ENCODE measurements at regions not wholly inside any gene's neighbourhood (a gene's known extent, or its start where the extent isn't known, plus 50 kb on each side); places are given as distances from the start of the nearest gene placed in this dataset.

DNA sequence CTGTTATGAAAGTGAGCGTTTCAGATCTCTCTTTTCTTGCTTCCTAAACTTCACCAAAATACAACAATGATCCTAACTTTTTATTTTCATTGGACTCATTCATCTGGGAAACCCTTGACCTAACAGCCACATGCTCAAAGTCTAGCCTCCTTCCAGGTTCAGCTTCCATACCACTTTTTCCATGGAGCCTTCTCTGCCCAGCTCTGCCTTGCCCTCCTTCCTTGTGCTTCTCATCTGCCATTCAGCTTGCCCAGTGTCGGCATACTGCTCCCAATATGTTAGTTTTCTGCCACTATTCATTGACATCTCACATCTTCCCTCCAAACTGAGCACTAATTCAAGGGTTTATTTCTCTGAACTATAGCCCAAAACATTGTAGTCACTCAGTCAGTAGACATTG, 214.7 kb downstream of the RAD51AP2 start:
- Histone ChIP-seq H3K9me3 (ENCODE audit: control insufficient read depth in 1 of 2, insufficient read depth in 1 of 2, low read depth in 1 of 2, low read length in 2 of 2) (no peaks in the 10 kb centered on the region), H3K4me3 (replicated peaks in 1 of 2; ENCODE audit: low read depth in 1 of 2, low read length in 2 of 2) (no peak overlapping the region), H3K4me1 (ENCODE audit: control insufficient read depth in 1 of 2, insufficient read depth in 2 of 2, low read length in 2 of 2) (peaks cover 0 to 13% of the 10 kb centered on the region in 2 experiments; a peak in 1 of 4 replicates), H3K4me2 (ENCODE audit: low read length) (peak overlapping the region; percentile 40), H3K9me2 (ENCODE audit: insufficient read depth) (no peaks in the 10 kb centered on the region), H3K36me3 (ENCODE audit: control insufficient read depth in 1 of 2, insufficient read depth in 2 of 2, low read length in 2 of 2) (no peaks in the 10 kb centered on the region), H4K20me1 (ENCODE audit: insufficient read depth) (no peaks in the 10 kb centered on the region), H3K27me3 (ENCODE audit: insufficient read depth, low read length) (no peaks in the 10 kb centered on the region; the same call in 1 of the 2 replicates), H3K79me2 (ENCODE audit: insufficient read depth, low read length) (no peaks in the 10 kb centered on the region), H3K27ac (ENCODE audit: low read depth, low read length) (no peak overlapping the region), H2AFZ (ENCODE audit: low read depth, low read length, poor library complexity, severe bottlenecking) (peak overlapping the region; percentile 36), H3K9ac (ENCODE audit: low read length) (no peak overlapping the region)
- RAD21 ChIA-PET (ENCODE audit: low non-redundant PET in 1 of 2, low total read pairs in 2 of 2, uncharacterized antibody in 2 of 2, unreplicated experiment in 2 of 2) = no interaction called here
- BruUV-seq (replicated peaks) = no TSS peak
- intact Hi-C loops (cut with micrococcal nuclease) = no loop called here
- POLR2A ChIA-PET = no interaction called here
- TF ChIP-seq EGR1 (IDR thresholded peaks at IDR 0.05; ENCODE audit: low read depth) (no peak), CEBPB (IDR thresholded peaks at IDR 0.05; ENCODE audit: low read depth) (no peak)
- TF ChIP-seq, protein P1, sequence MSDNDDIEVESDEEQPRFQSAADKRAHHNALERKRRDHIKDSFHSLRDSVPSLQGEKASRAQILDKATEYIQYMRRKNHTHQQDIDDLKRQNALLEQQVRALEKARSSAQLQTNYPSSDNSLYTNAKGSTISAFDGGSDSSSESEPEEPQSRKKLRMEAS (IDR thresholded peaks at IDR 0.05) = peak; percentile 33; the same call in 1 of the 2 replicates
- ATAC-seq = no peak
- CTCF ChIA-PET = no interaction called here
- DNase-seq (ENCODE audit: low read depth, low spot score) = no peak

DNA sequence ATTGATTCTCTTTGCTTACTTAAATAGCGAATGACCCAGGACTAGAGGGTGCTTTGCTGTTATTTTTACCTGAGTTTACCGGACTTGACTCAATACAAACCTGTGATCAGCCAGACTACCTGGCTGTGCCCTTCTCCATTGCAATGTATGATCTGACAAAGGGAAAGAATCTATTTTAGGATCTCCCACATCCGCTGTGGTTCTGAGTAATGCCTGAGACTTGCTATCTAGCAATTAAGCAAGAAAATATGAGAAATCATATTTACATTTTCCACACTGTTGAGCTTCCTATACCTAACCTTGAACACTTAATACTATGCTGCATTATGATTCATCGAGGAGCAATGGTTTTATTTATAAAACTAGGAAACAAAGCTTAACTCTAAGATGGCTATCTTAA, 215.2 kb downstream of the RAD51AP2 start:
- Histone ChIP-seq H3K9me3 (ENCODE audit: control insufficient read depth in 1 of 2, insufficient read depth in 1 of 2, low read depth in 1 of 2, low read length in 2 of 2) (no peaks in the 10 kb centered on the region), H3K4me2 (ENCODE audit: low read length) (peak overlapping the region; percentile 40), H3K27ac (ENCODE audit: low read depth, low read length) (no peak overlapping the region), H3K27me3 (ENCODE audit: insufficient read depth, low read length) (no peaks in the 10 kb centered on the region; the same call in 1 of the 2 replicates), H4K20me1 (ENCODE audit: insufficient read depth) (no peaks in the 10 kb centered on the region), H3K9me2 (ENCODE audit: insufficient read depth) (no peaks in the 10 kb centered on the region), H3K36me3 (ENCODE audit: control insufficient read depth in 1 of 2, insufficient read depth in 2 of 2, low read length in 2 of 2) (no peaks in the 10 kb centered on the region), H3K79me2 (ENCODE audit: insufficient read depth, low read length) (no peaks in the 10 kb centered on the region), H3K4me1 (ENCODE audit: control insufficient read depth in 1 of 2, insufficient read depth in 2 of 2, low read length in 2 of 2) (peaks cover 0 to 13% of the 10 kb centered on the region in 2 experiments; a peak in 1 of 4 replicates), H3K9ac (ENCODE audit: low read length) (no peak overlapping the region), H2AFZ (ENCODE audit: low read depth, low read length, poor library complexity, severe bottlenecking) (peak overlapping the region; percentile 36), H3K4me3 (replicated peaks in 1 of 2; ENCODE audit: low read depth in 1 of 2, low read length in 2 of 2) (no peak overlapping the region)
- DNase-seq (ENCODE audit: low read depth, low spot score) (no peak), ATAC-seq (no peak; the same call in 1 of the 2 replicates)
- TF ChIP-seq SP1 (IDR thresholded peaks at IDR 0.05; ENCODE audit: low read depth) (peak; percentile 23), YY1 (IDR thresholded peaks at IDR 0.05; ENCODE audit: extremely low read depth, insufficient replicate concordance, low read depth, low read length) (no peak), RAD21 (IDR thresholded peaks at IDR 0.05; ENCODE audit: low read depth) (no peak), EZH2 (IDR thresholded peaks at IDR 0.05) (no peak), CEBPB (IDR thresholded peaks at IDR 0.05; ENCODE audit: low read depth) (peak; percentile 32; the same call in 1 of the 2 replicates), EGR1 (IDR thresholded peaks at IDR 0.05; ENCODE audit: low read depth) (no peak)
- ChIA-PET RAD21 (ENCODE audit: low non-redundant PET in 1 of 2, low total read pairs in 2 of 2, uncharacterized antibody in 2 of 2, unreplicated experiment in 2 of 2) (no interaction called here), CTCF (no interaction called here), POLR2A (no interaction called here)
- intact Hi-C loops (cut with micrococcal nuclease) = no loop called here
- BruUV-seq (replicated peaks) = no TSS peak

Measured in HCT116 (cell line).